Endothelial cell (in vitro differentiated cells): ENCODE measurements at regions not wholly inside any gene's neighbourhood (a gene's known extent, or its start where the extent isn't known, plus 50 kb on each side); places are given as distances from the start of the nearest gene placed in this dataset.

ENCODE experiments used
- DNase-seq: peaks from one replicate; pipeline ENCODE4 v3.0.0; 2021; ENCODE audit warnings: low spot score
- H3K27ac Mint-ChIP-seq: one replicate; pipeline ENCODE4 v1.8.0; 2021; ENCODE audit warnings: mixed read lengths, inconsistent platforms; ENCODE audit not compliant: unreplicated experiment
- H3K27me3 Mint-ChIP-seq: one replicate; pipeline ENCODE4 v1.8.0; 2021; ENCODE audit warnings: mild to moderate bottlenecking, moderate library complexity, mixed read lengths, inconsistent platforms; ENCODE audit not compliant: unreplicated experiment
- H3K36me3 Mint-ChIP-seq: one replicate; pipeline ENCODE4 v1.8.0; 2021; ENCODE audit warnings: mild to moderate bottlenecking, low read depth, mixed read lengths, inconsistent platforms; ENCODE audit not compliant: unreplicated experiment
- H3K4me1 Mint-ChIP-seq: one replicate; pipeline ENCODE4 v1.8.0; 2021; ENCODE audit warnings: mild to moderate bottlenecking, mixed read lengths, inconsistent platforms; ENCODE audit not compliant: unreplicated experiment
- H3K4me3 Mint-ChIP-seq: one replicate; pipeline ENCODE4 v1.8.0; 2021; ENCODE audit warnings: mild to moderate bottlenecking, mixed read lengths, inconsistent platforms; ENCODE audit not compliant: unreplicated experiment
- H3K9me3 Mint-ChIP-seq: one replicate; pipeline ENCODE4 v1.8.0; 2021; ENCODE audit warnings: mixed read lengths, inconsistent platforms; ENCODE audit not compliant: unreplicated experiment
- TF ChIP-seq, protein P1 (sequence below): fragments of 200-600 bp; sonication (generic); IDR thresholded peaks from one replicate; pipeline ENCODE4 v1.5.0; 2021; ENCODE audit warnings: antibody characterized with exemption; ENCODE audit not compliant: unreplicated experiment

DNA sequence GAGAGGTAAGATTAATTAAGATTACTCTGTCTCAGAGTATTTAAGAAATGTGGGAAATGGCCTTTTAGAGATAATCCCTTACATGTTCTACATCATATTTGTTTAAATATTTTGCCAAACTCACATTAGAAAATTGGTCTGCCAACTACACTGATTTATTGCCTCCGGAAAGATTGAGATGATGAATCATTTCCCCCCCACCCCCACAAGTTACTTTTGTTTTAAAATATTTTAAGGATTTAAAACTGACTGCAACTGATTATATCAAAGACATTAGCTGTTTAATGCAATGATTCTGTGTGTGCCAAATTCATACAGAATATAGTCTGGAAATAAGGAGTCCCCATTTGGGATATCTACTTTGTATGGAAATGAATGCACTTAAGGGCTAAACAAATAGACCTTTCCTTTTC lies 674.4 kb downstream of the PRR16 start:
- H3K4me3 Mint-ChIP-seq, result no peak overlapping the region
- peaks cover 12% of the 10 kb centered on the region for H3K4me1 Mint-ChIP-seq
- no peaks in the 10 kb centered on the region for H3K9me3 Mint-ChIP-seq
- TF ChIP-seq, protein P1, sequence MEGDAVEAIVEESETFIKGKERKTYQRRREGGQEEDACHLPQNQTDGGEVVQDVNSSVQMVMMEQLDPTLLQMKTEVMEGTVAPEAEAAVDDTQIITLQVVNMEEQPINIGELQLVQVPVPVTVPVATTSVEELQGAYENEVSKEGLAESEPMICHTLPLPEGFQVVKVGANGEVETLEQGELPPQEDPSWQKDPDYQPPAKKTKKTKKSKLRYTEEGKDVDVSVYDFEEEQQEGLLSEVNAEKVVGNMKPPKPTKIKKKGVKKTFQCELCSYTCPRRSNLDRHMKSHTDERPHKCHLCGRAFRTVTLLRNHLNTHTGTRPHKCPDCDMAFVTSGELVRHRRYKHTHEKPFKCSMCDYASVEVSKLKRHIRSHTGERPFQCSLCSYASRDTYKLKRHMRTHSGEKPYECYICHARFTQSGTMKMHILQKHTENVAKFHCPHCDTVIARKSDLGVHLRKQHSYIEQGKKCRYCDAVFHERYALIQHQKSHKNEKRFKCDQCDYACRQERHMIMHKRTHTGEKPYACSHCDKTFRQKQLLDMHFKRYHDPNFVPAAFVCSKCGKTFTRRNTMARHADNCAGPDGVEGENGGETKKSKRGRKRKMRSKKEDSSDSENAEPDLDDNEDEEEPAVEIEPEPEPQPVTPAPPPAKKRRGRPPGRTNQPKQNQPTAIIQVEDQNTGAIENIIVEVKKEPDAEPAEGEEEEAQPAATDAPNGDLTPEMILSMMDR, result no peak
- no peak for DNase-seq
- no peaks in the 10 kb centered on the region for H3K36me3 Mint-ChIP-seq
- peaks cover 1% of the 10 kb centered on the region for H3K27me3 Mint-ChIP-seq
- no peak overlapping the region for H3K27ac Mint-ChIP-seq

DNA sequence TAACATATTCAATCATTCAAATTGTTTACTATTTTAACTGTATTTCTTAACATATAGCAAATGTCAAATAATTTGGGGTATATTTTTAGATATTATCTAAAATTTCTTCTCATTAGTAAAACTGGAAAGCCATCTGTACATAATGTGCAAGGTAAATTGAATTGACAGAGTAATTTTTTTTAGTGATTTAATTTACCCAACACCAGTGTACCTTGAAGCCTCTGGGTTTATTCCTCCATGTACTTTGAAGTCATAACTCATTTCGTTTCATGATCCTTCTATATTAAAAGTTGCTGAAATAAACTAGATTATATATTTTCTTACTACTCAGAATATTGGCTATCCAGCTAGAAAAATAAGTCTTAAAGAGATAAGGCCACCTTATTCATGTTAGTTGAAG lies 674.9 kb downstream of the PRR16 start:
- Mint-ChIP-seq H3K9me3 (no peaks in the 10 kb centered on the region), H3K27me3 (peaks cover 1% of the 10 kb centered on the region), H3K36me3 (no peaks in the 10 kb centered on the region), H3K27ac (no peak overlapping the region), H3K4me3 (no peak overlapping the region), H3K4me1 (peaks cover 12% of the 10 kb centered on the region)
- TF ChIP-seq, protein P1, result no peak
- DNase-seq, result no peak

DNA sequence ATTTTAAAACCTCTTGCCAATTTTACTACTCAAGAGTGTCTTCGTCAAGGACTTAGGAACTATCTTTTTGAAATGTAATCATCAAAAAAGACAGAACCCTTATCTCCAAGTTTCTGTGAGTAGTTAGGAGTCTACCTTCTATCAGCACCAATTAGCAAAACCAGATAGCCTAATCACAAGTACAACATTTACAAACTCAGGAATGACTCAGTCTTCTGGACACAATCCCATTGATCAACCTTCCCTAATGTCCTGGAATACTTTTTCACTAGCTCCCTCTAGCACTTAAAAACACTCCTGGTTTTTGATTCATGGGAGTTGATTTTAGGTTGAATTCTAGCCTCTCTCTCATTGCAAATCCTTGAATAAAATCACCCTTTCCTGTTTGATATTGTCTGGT lies 680.7 kb downstream of the PRR16 start:
- H3K4me3 Mint-ChIP-seq, result no peak overlapping the region
- no peaks in the 10 kb centered on the region for H3K36me3 Mint-ChIP-seq
- no peak for DNase-seq
- peaks cover 1% of the 10 kb centered on the region for H3K27me3 Mint-ChIP-seq
- H3K4me1 Mint-ChIP-seq, result no peaks in the 10 kb centered on the region
- no peaks in the 10 kb centered on the region for H3K9me3 Mint-ChIP-seq
- TF ChIP-seq, protein P1, result no peak
- no peak overlapping the region for H3K27ac Mint-ChIP-seq

DNA sequence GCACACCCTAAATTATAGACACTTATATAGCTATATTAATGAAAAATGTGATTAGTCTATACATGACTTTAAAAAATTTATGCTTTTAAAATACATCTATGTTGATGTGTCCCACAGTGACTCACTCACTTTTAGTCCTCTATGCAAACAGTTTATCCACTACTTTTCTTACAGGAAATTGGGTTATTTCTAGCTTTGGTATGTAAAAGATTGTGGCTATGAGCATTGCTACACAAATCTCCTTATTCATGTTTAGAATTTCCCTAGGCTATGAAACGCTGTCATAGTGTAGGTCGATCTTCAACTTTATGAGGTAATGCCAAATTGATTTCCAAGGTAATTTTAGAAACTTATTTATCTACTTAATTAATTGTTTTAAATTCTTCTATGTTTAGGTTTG lies 687.4 kb downstream of the PRR16 start:
- Mint-ChIP-seq H3K27ac (no peak overlapping the region), H3K9me3 (no peaks in the 10 kb centered on the region), H3K4me3 (no peak overlapping the region), H3K27me3 (no peaks in the 10 kb centered on the region), H3K4me1 (peaks cover 3% of the 10 kb centered on the region), H3K36me3 (no peaks in the 10 kb centered on the region)
- no peak for DNase-seq
- TF ChIP-seq, protein P1, result no peak

DNA sequence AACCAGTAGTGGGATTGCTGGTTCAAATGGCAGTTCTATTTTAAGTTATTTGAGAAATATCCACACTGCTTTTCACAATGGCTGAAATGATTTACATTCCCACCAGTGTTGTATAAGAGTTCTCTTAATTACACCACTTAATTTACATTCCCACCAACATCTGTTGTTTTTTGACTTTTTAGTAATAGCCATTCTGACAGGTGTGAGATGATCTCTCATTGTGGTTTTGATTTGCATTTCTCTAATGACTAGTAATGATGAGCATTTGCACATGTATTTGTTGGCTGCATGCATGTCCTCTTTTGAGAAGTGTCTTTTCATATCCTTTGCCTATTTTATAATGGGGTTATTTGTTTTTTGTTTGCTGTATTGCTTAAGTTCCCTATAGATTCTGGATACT lies 688.3 kb downstream of the PRR16 start:
- TF ChIP-seq, protein P1, result no peak
- no peaks in the 10 kb centered on the region for H3K36me3 Mint-ChIP-seq
- no peak overlapping the region for H3K27ac Mint-ChIP-seq
- H3K27me3 Mint-ChIP-seq, result no peaks in the 10 kb centered on the region
- no peak for DNase-seq
- no peak overlapping the region for H3K4me3 Mint-ChIP-seq
- H3K9me3 Mint-ChIP-seq, result no peaks in the 10 kb centered on the region
- peaks cover 5% of the 10 kb centered on the region for H3K4me1 Mint-ChIP-seq
